ENCODE measurements at regions not wholly inside any gene's neighbourhood (a gene's known extent, or its start where the extent isn't known, plus 50 kb on each side); places are given as distances from the start of the nearest gene placed in this dataset.

GRCh38 chr4:66842026-66842723, 703.1 kb downstream of the CENPC start:
- TF ChIP-seq CTCF (IDR thresholded peaks at IDR 0.05; ENCODE audit: insufficient read depth, low read length, poor library complexity, severe bottlenecking) (no peak), EZH2phosphoT487 (conservative IDR thresholded peaks at IDR 0.05; ENCODE audit: low read length) (no peak)

Data from SU-DHL-6 (cell line).